NCI-H524 (cell line): ENCODE measurements at regions not wholly inside any gene's neighbourhood (a gene's known extent, or its start where the extent isn't known, plus 50 kb on each side); places are given as distances from the start of the nearest gene placed in this dataset.

Source experiments
- DNase-seq, 2 experiments: peaks; one replicate each; lab custom pipeline; 2025; lab: John Stamatoyannopoulos, UW

- DNase-seq: no peak
Observed at GRCh38 chr15:37870711-37871110, 63.7 kb upstream of the TMCO5A start.

GRCh38 chr15:37872661-37873060 is 61.8 kb upstream of the TMCO5A start:
- DNase-seq: no peak

- DNase-seq: no peak
Observed at GRCh38 chr15:37873336-37873735, 61.1 kb upstream of the TMCO5A start.

GRCh38 chr15:37876900-37877299 is 57.5 kb upstream of the TMCO5A start:
- no peak for DNase-seq

- no peak for DNase-seq
Observed at GRCh38 chr15:37877851-37878741, 56.3 kb upstream of the TMCO5A start.

- DNase-seq: peak; percentile 59 to 86
Observed at GRCh38 chr15:37880009-37880834, 54.2 kb upstream of the TMCO5A start.

GRCh38 chr15:37880835-37881153 is 53.6 kb upstream of the TMCO5A start:
- no peak for DNase-seq

- DNase-seq: no peak
Observed at GRCh38 chr15:37881237-37882013, 53.0 kb upstream of the TMCO5A start.

- DNase-seq: no peak
Observed at GRCh38 chr15:37882640-37883039, 51.8 kb upstream of the TMCO5A start.
